CD14-positive monocyte (primary cell): ENCODE measurements at regions not wholly inside any gene's neighbourhood (a gene's known extent, or its start where the extent isn't known, plus 50 kb on each side); places are given as distances from the start of the nearest gene placed in this dataset.

Source experiments
- DNase-seq, 3 donors: peaks; one replicate each; pipeline ENCODE4 v3.0.0-alpha.2; 2011 to 2022
- H2AFZ ChIP-seq: 2 replicates; pipeline ENCODE4 v1.6.0; 2012; ENCODE audit warnings: mild to moderate bottlenecking, low read depth, low read length, inconsistent platforms; ENCODE audit not compliant: insufficient read depth, poor library complexity, severe bottlenecking
- H3K27ac ChIP-seq, 2 donors: 1 replicate in 1 of 2; 2 replicates in 1 of 2; pipeline ENCODE4 v1.5.1; 2012 to 2013; ENCODE audit warnings: low read length in 2 of 2, control low read depth in 1 of 2, inconsistent platforms in 1 of 2, low read depth in 1 of 2, mild to moderate bottlenecking in 1 of 2
- H3K27me3 ChIP-seq, 2 donors: one replicate each; pipeline versions ENCODE4 v1.6.0 to v1.6.1; 2011 to 2013; ENCODE audit warnings: low read length in 2 of 2; ENCODE audit not compliant: control insufficient read depth in 2 of 2, insufficient read depth in 2 of 2
- H3K36me3 ChIP-seq, 2 donors: replicated peaks in 1 of 2; 1 replicate in 1 of 2; 2 replicates in 1 of 2; pipeline versions ENCODE4 v1.5.1 to v1.6.1; 2012 to 2013; ENCODE audit warnings: low read length in 2 of 2, control low read depth in 1 of 2, inconsistent platforms in 1 of 2, mild to moderate bottlenecking in 1 of 2; ENCODE audit not compliant: insufficient read depth in 2 of 2, control insufficient read depth in 1 of 2
- H3K4me1 ChIP-seq, 2 donors: 1 replicate in 1 of 2; 2 replicates in 1 of 2; pipeline versions ENCODE4 v1.5.1 to v1.6.1; 2012 to 2013; ENCODE audit warnings: low read length in 2 of 2, control low read depth in 1 of 2, inconsistent platforms in 1 of 2, mild to moderate bottlenecking in 1 of 2, moderate library complexity in 1 of 2; ENCODE audit not compliant: insufficient read depth in 2 of 2, control insufficient read depth in 1 of 2
- H3K4me2 ChIP-seq: replicated peaks from 2 replicates; pipeline ENCODE3; 2012; ENCODE audit warnings: low read length, moderate library complexity, mild to moderate bottlenecking; ENCODE audit not compliant: poor library complexity, severe bottlenecking; ENCODE audit errors: extremely low read depth
- H3K4me3 ChIP-seq, 3 experiments: fragments of 200-600 bp in 1 of 3; sonication (generic) in 1 of 3; replicated peaks in 1 of 3; 1 replicate in 2 of 3; 2 replicates in 1 of 3; pipeline ENCODE4 v1.5.1; 2011 to 2013; ENCODE audit warnings: low read length in 3 of 3, mild to moderate bottlenecking in 3 of 3, control low read depth in 2 of 3, low read depth in 2 of 3, inconsistent platforms in 1 of 3, moderate library complexity in 1 of 3
- H3K79me2 ChIP-seq: 2 replicates; pipeline ENCODE4 v1.6.0; 2012; ENCODE audit warnings: mild to moderate bottlenecking, control low read depth, inconsistent platforms, low read length, moderate library complexity; ENCODE audit not compliant: insufficient read depth
- H3K9ac ChIP-seq: 2 replicates; pipeline ENCODE4 v1.6.0; 2017; ENCODE audit warnings: low read length, mild to moderate bottlenecking; ENCODE audit not compliant: insufficient read depth, poor library complexity, severe bottlenecking
- H3K9me3 ChIP-seq, 2 donors: replicated peaks in 1 of 2; 1 replicate in 1 of 2; 2 replicates in 1 of 2; pipeline versions ENCODE4 v1.5.1 to v1.6.1; 2012 to 2013; ENCODE audit warnings: low read length in 2 of 2, control low read depth in 1 of 2; ENCODE audit not compliant: control insufficient read depth in 1 of 2, insufficient read depth in 1 of 2
- H4K20me1 ChIP-seq: 2 replicates; pipeline ENCODE4 v1.6.0; 2012; ENCODE audit warnings: mild to moderate bottlenecking, low read length, control low read depth, moderate library complexity; ENCODE audit not compliant: insufficient read depth
- H3K27ac Mint-ChIP-seq, 7 donors: one replicate each; pipeline ENCODE4 v1.8.0; 2020; ENCODE audit warnings: mild to moderate bottlenecking in 7 of 7, mixed read lengths in 7 of 7, moderate library complexity in 6 of 7, inconsistent platforms in 2 of 7
- H3K27me3 Mint-ChIP-seq, 3 donors: one replicate each; pipeline ENCODE4 v1.8.0; 2021 to 2022; ENCODE audit warnings: low read depth in 3 of 3, mild to moderate bottlenecking in 3 of 3, mixed read lengths in 3 of 3, moderate library complexity in 3 of 3, inconsistent platforms in 1 of 3
- H3K36me3 Mint-ChIP-seq, 2 donors: one replicate each; pipeline ENCODE4 v1.8.0; 2020; ENCODE audit warnings: mixed read lengths in 2 of 2, inconsistent platforms in 1 of 2, mild to moderate bottlenecking in 1 of 2
- H3K4me1 Mint-ChIP-seq: one replicate; pipeline ENCODE4 v1.8.0; 2020; ENCODE audit warnings: mild to moderate bottlenecking, mixed read lengths
- H3K4me3 Mint-ChIP-seq, 2 donors: one replicate each; pipeline ENCODE4 v1.8.0; 2020; ENCODE audit warnings: mild to moderate bottlenecking in 2 of 2, mixed read lengths in 2 of 2, moderate library complexity in 1 of 2
- H3K9me3 Mint-ChIP-seq, 7 donors: one replicate each; pipeline ENCODE4 v1.8.0; 2020 to 2022; ENCODE audit warnings: mixed read lengths in 7 of 7, mild to moderate bottlenecking in 6 of 7, moderate library complexity in 6 of 7, inconsistent platforms in 2 of 7
- CTCF ChIP-seq: fragments of 200-600 bp; IDR thresholded peaks from one replicate; pipeline ENCODE4 v1.8.0; 2022; ENCODE audit warnings: antibody characterized with exemption, mild to moderate bottlenecking
- WGBS: methylation state at CpG from one replicate; pipeline ENCODE4 v1.1.5; 2013; ENCODE audit warnings: missing lambda C conversion rate; ENCODE audit not compliant: insufficient coverage; 5-methylcytosine and 5-hydroxymethylcytosine counted together
- intact Hi-C, 2 donors: fragments of 100-400 bp; cut with micrococcal nuclease; formaldehyde crosslinking; loops; one replicate each; pipeline versions ENCODE4 v1.15.0 to v1.15.1; 2023

- Histone ChIP-seq H3K4me1 (no peaks in the 10 kb centered on the region), H3K4me2 (no peak overlapping the region), H2AFZ (no peak overlapping the region), H3K27me3 (no peaks in the 10 kb centered on the region), H4K20me1 (no peaks in the 10 kb centered on the region), H3K9ac (no peak overlapping the region), H3K27ac (no peak overlapping the region), H3K79me2 (no peaks in the 10 kb centered on the region), H3K9me3 (no peaks in the 10 kb centered on the region), H3K4me3 (no peak overlapping the region), H3K36me3 (no peaks in the 10 kb centered on the region)
- no peaks in the 10 kb centered on the region for H3K36me3 Mint-ChIP-seq
- peaks cover 0 to 3% (median 3%) of the 10 kb centered on the region in 3 donors for H3K27me3 Mint-ChIP-seq
- peaks cover 0 to 6% (median 2%) of the 10 kb centered on the region in 7 donors for H3K9me3 Mint-ChIP-seq
- no peak for TF ChIP-seq CTCF
- H3K4me1 Mint-ChIP-seq: no peaks in the 10 kb centered on the region
- DNase-seq: no peak
- H3K27ac Mint-ChIP-seq: peak overlapping the region in 1 of 7 donors; percentile 52
- H3K4me3 Mint-ChIP-seq: no peak overlapping the region
- intact Hi-C loops: no loop called here
Observed at GRCh38 chr10:111516144-111516543, 439.3 kb downstream of the ADRA2A start.

- H3K4me1 Mint-ChIP-seq: no peaks in the 10 kb centered on the region
Observed at GRCh38 chr10:111522141-111522540, 445.3 kb downstream of the ADRA2A start.

More at GRCh38 chr10:111522141-111522540, 445.3 kb downstream of the ADRA2A start:
- H3K9me3 ChIP-seq: peaks cover 0 to 2% of the 10 kb centered on the region in 2 donors
- no peaks in the 10 kb centered on the region for H3K79me2 ChIP-seq
- no peak overlapping the region for H3K9ac ChIP-seq
- H3K27me3 ChIP-seq: no peaks in the 10 kb centered on the region
- Mint-ChIP-seq H3K4me3 (no peak overlapping the region), H3K36me3 (no peaks in the 10 kb centered on the region), H3K27me3 (no peaks in the 10 kb centered on the region), H3K27ac (peak overlapping the region in 1 of 7 donors; percentile 58), H3K9me3 (peaks cover 0 to 2% (median 0%) of the 10 kb centered on the region in 7 donors)
- H3K27ac ChIP-seq: no peak overlapping the region
- no peaks in the 10 kb centered on the region for H3K4me1 ChIP-seq
- no peaks in the 10 kb centered on the region for H4K20me1 ChIP-seq
- no peak overlapping the region for H3K4me2 ChIP-seq
- no peaks in the 10 kb centered on the region for H3K36me3 ChIP-seq
- DNase-seq: no peak
- no CpG with 5 or more reads among the region's 1 CpG for WGBS
- H2AFZ ChIP-seq: no peak overlapping the region
- no peak for TF ChIP-seq CTCF
- intact Hi-C loops: no loop called here
- H3K4me3 ChIP-seq: no peak overlapping the region
